ENCODE measurements at regions not wholly inside any gene's neighbourhood (a gene's known extent, or its start where the extent isn't known, plus 50 kb on each side); places are given as distances from the start of the nearest gene placed in this dataset.
"Not testable (repeated sequence)": the region's sequence is repeated elsewhere in the genome, so short reads cannot be mapped to it uniquely, and the experiment has no call there.

DNA sequence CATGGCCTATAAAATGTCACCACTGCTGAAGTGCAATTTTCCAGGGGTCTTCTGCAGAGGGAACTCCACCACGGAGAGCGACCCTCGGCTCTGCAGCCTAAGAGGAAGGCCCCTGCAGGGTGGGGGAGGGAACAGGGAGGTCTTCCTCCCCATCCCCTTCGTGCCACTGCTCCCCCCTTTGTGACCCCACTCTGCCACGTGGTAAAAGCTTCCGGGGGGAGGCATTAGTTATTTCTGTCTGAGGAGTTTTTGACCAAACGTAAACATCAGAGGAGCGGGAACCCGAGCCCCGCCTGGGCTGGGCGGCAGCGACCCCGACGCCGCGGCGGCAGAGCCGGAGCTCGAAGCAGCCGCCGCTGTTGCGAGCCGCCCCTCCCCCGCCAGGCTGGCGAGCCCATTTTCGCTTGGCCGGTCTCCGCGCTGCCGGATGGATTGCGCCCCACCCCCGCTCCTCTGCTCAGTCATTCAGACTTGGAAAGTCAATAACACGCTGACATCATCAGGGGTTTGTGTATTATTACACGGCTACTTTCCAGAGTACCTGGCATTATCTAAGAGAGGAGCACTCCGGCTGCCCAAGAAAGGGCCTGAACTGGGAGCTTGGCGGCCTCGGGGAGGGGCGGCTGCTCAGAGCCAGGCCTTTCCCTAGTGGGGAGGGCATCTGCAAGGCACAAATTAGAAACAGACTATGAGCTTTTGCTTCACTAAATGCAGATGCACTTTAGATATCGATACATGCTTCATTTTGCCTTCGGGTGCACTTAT, 162.5 kb upstream of the TBL1XR1 start:
- ChIA-PET CTCF (interaction anchor here (0.9 to 1.3 kb wide), 6 partner anchors 10 to 1932 kb away, joined by 3 to 4 read pairs (median 3); partner anchors contain the start of gene TBL1XR1), POLR2A (interaction anchor here (0.9 to 1.4 kb wide), 5 partner anchors 104 to 968 kb away, joined by 3 to 11 read pairs (median 4); partner anchors contain the start of gene TBL1XR1)
- peak; percentile 96 for DNase-seq (ENCODE audit: low read depth, low spot score)
- H3K4me3 ChIP-seq (ENCODE audit: low read depth, low read length): peak overlapping the region; percentile 40
- TF ChIP-seq, protein P1, sequence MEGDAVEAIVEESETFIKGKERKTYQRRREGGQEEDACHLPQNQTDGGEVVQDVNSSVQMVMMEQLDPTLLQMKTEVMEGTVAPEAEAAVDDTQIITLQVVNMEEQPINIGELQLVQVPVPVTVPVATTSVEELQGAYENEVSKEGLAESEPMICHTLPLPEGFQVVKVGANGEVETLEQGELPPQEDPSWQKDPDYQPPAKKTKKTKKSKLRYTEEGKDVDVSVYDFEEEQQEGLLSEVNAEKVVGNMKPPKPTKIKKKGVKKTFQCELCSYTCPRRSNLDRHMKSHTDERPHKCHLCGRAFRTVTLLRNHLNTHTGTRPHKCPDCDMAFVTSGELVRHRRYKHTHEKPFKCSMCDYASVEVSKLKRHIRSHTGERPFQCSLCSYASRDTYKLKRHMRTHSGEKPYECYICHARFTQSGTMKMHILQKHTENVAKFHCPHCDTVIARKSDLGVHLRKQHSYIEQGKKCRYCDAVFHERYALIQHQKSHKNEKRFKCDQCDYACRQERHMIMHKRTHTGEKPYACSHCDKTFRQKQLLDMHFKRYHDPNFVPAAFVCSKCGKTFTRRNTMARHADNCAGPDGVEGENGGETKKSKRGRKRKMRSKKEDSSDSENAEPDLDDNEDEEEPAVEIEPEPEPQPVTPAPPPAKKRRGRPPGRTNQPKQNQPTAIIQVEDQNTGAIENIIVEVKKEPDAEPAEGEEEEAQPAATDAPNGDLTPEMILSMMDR (IDR thresholded peaks at IDR 0.05; ENCODE audit: insufficient read depth, low read length, missing control alignments): peak; percentile 6

DNA sequence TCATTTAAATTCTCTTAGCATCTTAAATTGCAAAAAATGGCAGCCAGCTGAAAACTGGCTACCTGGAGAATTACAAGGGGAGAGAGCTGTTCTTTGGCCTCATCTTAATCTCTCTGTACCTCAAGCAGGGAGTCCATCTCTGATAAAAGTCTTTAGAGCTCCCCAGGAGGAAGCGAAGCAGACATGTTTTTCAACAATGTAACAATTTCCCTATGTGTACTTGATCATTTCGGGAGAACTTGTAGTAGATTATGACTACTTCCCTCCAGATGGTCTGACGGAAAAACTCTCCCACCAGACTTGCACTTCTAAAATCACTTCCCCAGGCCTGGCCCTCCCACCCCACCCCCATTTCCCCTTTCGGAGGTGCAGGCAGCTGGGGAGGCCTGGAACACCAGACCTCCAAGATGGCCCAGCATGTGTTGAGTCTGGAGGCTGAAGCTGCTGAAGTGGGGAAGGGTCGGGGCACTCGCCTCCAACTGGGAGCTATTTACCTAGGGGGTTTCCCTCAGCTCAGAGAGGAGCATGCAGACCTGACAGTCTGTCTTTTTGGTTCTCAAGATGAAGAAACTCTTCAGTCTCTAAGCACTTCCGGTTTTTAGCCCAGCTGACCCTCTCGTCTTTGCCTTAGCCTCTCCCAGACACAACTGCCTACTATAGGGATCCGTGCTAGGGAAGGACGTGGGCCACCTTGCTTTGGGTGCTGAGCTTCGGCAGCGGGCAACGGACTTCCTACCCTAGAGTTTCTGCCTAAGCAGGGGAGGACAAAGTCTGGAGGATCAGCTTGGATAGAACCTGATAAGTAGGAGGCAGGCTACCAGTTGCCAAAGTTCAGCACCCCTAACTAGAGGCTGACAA, 164.0 kb upstream of the TBL1XR1 start:
- CTCF ChIA-PET: interaction anchor here (0.7 to 1.2 kb wide), 3 partner anchors 416 to 1024 kb away, joined by 3 read pairs; no protein-coding TSS in a partner anchor
- POLR2A ChIA-PET: no interaction called here

DNA sequence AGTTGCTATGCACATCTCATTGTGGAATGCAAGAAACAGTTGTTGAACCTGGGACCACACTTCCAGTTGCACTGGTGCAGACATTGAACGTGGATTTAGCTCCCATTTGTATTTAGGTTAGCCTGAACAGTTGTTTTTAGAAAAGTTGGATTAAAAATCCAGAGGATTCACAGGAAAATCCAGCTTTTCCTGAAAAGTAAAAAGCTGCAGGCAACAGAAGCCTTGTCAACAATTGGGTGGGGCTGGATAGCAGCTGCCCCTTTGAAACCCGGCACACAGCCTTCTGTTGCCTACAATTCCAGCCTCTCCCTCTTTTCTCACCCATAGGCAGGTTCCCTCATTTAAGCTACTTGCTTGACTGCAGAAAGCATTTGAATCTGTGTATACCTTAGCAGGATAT, 165.3 kb upstream of the TBL1XR1 start:
- POLR2A ChIA-PET: no interaction called here
- CTCF ChIA-PET: interaction anchor here (1.5 kb wide), 1 partner anchor 415 kb away, joined by 3 read pairs; no protein-coding TSS in a partner anchor
- no peak overlapping the region for H3K4me3 ChIP-seq (ENCODE audit: low read depth, low read length)
- no peak for DNase-seq (ENCODE audit: low read depth, low spot score)
- TF ChIP-seq, protein P1 (IDR thresholded peaks at IDR 0.05; ENCODE audit: insufficient read depth, low read length, missing control alignments): no peak

More for the DNA sequence above, 164.0 kb upstream of the TBL1XR1 start:
- TF ChIP-seq, protein P1 (IDR thresholded peaks at IDR 0.05; ENCODE audit: insufficient read depth, low read length, missing control alignments): no peak
- no peak for DNase-seq (ENCODE audit: low read depth, low spot score)
- H3K4me3 ChIP-seq (ENCODE audit: low read depth, low read length): no peak overlapping the region

DNA sequence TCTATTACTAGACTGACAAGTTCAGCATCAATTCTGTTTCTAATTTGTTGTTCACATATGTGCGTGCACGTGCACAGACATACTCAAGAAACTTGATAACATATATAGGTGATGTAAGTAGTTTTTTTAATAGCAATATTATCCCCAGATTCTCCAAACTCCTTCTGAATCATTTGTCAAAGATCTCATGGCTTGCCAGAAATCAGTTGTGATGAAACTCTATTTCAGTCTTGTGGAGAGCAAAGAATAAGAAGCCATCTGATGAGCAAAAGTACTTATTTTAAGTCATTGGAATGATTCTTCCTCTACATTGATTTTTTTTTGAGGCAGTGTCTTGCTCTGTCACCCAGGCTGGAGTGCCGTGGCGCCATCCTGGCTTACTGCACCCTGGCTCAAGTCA, 167.0 kb upstream of the TBL1XR1 start:
- ChIA-PET CTCF (interaction anchor here (2.0 kb wide), 1 partner anchor 312 kb away, joined by 5 read pairs; no protein-coding TSS in a partner anchor), POLR2A (no interaction called here)
- no peak for DNase-seq (ENCODE audit: low read depth, low spot score)
- TF ChIP-seq, protein P1 (IDR thresholded peaks at IDR 0.05; ENCODE audit: insufficient read depth, low read length, missing control alignments): no peak
- H3K4me3 ChIP-seq (ENCODE audit: low read depth, low read length): no peak overlapping the region

DNA sequence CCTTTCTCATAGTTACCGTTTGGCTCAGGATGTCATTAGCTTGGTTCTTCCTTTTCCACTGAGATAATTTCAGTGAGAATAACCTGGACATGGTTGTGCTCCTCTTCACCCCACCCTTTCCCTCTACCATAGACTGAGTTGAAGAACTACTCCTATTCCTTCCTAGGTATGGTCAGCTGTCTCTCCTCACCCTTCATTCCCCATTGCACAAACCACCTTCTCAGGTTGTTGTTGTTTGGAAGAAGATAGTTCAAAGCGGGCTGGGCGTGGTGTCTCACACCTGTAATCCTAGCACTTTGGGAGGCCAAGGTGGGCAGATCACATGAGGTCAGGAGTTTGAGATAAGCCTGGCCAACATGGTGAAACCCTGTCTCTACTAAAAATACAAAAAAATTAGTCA, 168.0 kb upstream of the TBL1XR1 start:
- POLR2A ChIA-PET; CTCF ChIA-PET; H3K4me3 ChIP-seq (ENCODE audit: low read depth, low read length); DNase-seq (ENCODE audit: low read depth, low spot score): not testable (repeated sequence)

DNA sequence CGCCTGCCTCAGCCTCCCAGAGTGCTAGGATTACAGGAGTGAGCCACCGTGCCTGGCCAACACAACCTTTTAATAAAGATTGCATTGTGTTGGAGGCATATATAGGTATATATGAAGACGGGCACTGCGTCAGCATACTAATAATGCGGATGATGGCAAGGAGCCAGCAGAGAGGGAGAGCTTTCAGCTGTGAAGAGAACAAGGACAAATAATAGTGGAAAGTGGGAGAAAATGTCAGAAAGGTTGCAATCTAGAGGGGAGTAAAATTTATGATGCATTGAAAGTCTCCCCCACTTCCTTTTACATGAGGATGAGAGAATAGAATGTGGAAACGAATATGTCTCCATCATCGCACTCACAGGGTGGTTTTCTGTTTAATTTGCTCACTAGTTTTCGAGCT, 170.5 kb upstream of the TBL1XR1 start:
- DNase-seq (ENCODE audit: low read depth, low spot score): no peak
- no peak overlapping the region for H3K4me3 ChIP-seq (ENCODE audit: low read depth, low read length)
- ChIA-PET POLR2A (no interaction called here), CTCF (no interaction called here)
- TF ChIP-seq, protein P1 (IDR thresholded peaks at IDR 0.05; ENCODE audit: insufficient read depth, low read length, missing control alignments): no peak

Data from AG04449 (cell line).